ENCODE measurements at regions not wholly inside any gene's neighbourhood (a gene's known extent, or its start where the extent isn't known, plus 50 kb on each side); places are given as distances from the start of the nearest gene placed in this dataset.

DNA sequence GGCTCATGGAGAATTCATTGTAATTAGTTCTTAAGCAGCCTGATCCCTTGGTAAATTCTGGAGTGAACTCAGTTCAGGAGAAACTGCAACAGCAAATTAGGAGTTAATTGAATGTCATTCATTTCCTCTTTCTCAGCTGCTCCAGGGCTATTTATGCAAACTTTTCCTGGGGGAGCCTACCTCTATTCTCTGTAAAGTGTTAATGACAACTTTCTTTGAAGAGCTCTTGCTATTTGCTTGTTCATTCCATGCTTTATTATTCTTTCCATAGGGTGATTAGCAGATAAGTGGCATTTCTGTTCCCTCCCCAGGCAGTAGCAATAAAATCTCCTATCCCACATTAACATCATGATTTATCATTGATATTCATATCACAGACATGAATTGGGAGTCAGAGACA lies 267.6 kb upstream of the DDI1 start:
- TF ChIP-seq, protein P1, sequence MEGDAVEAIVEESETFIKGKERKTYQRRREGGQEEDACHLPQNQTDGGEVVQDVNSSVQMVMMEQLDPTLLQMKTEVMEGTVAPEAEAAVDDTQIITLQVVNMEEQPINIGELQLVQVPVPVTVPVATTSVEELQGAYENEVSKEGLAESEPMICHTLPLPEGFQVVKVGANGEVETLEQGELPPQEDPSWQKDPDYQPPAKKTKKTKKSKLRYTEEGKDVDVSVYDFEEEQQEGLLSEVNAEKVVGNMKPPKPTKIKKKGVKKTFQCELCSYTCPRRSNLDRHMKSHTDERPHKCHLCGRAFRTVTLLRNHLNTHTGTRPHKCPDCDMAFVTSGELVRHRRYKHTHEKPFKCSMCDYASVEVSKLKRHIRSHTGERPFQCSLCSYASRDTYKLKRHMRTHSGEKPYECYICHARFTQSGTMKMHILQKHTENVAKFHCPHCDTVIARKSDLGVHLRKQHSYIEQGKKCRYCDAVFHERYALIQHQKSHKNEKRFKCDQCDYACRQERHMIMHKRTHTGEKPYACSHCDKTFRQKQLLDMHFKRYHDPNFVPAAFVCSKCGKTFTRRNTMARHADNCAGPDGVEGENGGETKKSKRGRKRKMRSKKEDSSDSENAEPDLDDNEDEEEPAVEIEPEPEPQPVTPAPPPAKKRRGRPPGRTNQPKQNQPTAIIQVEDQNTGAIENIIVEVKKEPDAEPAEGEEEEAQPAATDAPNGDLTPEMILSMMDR (IDR thresholded peaks at IDR 0.05; ENCODE audit: insufficient read depth, low read length, poor library complexity, severe bottlenecking) = no peak
- DNase-seq (ENCODE audit: extremely low read depth, insufficient read length) = no peak
- H3K4me3 ChIP-seq (replicated peaks; ENCODE audit: low read depth, low read length) = no peak overlapping the region

DNA sequence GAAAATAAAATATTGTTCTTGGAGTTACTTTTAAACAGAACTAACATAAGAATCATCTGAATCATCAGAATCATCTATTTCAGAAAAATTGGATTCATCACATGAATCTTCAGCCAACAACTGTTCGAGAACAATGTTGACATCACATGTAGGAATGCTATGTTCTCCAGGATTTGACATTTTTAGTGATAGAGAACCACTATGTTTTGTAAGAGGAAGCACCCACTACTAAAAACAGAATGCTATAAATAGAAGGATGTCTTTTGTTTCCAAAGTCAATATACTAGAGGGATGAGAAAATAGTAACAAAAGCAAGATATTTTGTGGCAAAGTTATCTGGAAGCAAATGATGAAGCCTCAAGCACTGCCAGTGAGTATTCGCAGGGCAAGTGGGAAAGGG lies 263.4 kb upstream of the DDI1 start:
- DNase-seq (ENCODE audit: extremely low read depth, insufficient read length) = no peak
- H3K27me3 ChIP-seq (replicated peaks; ENCODE audit: control insufficient read depth, insufficient read depth, low read length) = no peaks in the 10 kb centered on the region
- TF ChIP-seq, protein P1 (IDR thresholded peaks at IDR 0.05; ENCODE audit: insufficient read depth, low read length, poor library complexity, severe bottlenecking) = no peak
- H3K36me3 ChIP-seq (ENCODE audit: control insufficient read depth, insufficient read depth, low read length) = no peaks in the 10 kb centered on the region
- H3K4me3 ChIP-seq (replicated peaks; ENCODE audit: low read depth, low read length) = no peak overlapping the region

More for the DNA sequence above, 267.6 kb upstream of the DDI1 start:
- H3K36me3 ChIP-seq (ENCODE audit: control insufficient read depth, insufficient read depth, low read length) = no peaks in the 10 kb centered on the region
- H3K27me3 ChIP-seq (replicated peaks; ENCODE audit: control insufficient read depth, insufficient read depth, low read length) = no peaks in the 10 kb centered on the region

DNA sequence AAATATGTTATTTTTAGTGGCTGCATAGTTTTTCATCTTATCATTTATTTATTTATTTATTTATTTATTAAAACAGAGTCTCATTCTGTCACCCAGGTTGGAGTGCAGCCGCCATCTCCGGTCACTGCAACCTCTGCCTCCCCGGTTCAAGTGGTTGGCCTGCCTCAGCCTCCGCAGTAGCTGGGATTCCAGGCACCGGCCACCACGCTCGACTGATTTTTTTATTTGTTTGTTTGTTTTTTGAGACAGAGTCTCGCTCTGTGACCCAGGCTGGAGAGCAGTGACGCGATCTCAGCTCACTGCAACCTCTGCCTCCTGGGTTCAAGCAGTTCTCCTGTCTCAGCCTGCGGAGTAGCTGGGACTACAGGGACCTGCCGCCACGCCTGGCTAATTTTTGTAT lies 262.9 kb upstream of the DDI1 start:
- Histone ChIP-seq H3K4me3 (replicated peaks; ENCODE audit: low read depth, low read length) (no peak overlapping the region), H3K36me3 (ENCODE audit: control insufficient read depth, insufficient read depth, low read length) (no peaks in the 10 kb centered on the region), H3K27me3 (replicated peaks; ENCODE audit: control insufficient read depth, insufficient read depth, low read length) (no peaks in the 10 kb centered on the region)
- no peak for DNase-seq (ENCODE audit: extremely low read depth, insufficient read length)
- TF ChIP-seq, protein P1 (IDR thresholded peaks at IDR 0.05; ENCODE audit: insufficient read depth, low read length, poor library complexity, severe bottlenecking) = no peak

DNA sequence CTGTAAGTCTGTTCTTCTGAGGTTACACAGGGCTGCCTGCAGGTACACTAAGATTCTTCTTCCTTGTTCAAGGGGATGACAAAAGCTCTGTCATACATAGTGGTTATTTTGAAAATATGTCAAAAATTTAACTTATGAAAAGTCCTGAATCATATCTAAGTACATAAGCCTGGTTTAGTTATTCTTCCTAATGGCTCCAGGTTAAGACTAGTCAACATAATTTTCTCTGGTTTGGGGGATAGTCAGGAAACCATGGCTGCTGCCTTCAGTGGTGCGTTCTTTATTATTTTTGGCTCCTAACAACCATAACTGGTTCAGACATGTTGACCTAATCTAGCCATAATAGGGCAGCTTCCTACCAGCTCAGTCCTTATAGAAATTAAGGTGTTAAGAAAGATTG lies 257.4 kb upstream of the DDI1 start:
- TF ChIP-seq, protein P1 (IDR thresholded peaks at IDR 0.05; ENCODE audit: insufficient read depth, low read length, poor library complexity, severe bottlenecking) = no peak
- Histone ChIP-seq H3K27me3 (replicated peaks; ENCODE audit: control insufficient read depth, insufficient read depth, low read length) (no peaks in the 10 kb centered on the region; the same call in none of the 2 replicates), H3K36me3 (ENCODE audit: control insufficient read depth, insufficient read depth, low read length) (no peaks in the 10 kb centered on the region), H3K4me3 (replicated peaks; ENCODE audit: low read depth, low read length) (no peak overlapping the region)
- no peak for DNase-seq (ENCODE audit: extremely low read depth, insufficient read length)

DNA sequence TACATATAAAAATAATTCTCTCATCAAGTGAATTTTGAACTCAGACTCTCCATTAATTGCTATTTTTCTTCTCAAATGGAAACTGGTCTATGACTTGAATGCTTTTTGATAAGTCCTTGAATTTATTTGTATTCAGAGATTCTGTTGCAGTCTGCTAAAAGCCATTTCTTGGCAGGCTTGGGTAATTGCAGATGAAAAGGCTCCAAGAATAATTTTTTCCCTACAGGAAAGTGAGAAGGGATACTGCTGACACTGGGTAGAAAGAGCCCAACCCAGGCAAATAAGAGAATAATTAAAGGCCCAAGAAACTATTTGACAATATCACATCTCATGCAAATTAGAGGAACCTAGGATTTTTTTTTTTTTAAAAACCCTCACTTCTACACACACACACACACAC lies 246.5 kb upstream of the DDI1 start:
- TF ChIP-seq, protein P1 (IDR thresholded peaks at IDR 0.05; ENCODE audit: insufficient read depth, low read length, poor library complexity, severe bottlenecking) = no peak
- no peak for DNase-seq (ENCODE audit: extremely low read depth, insufficient read length)
- no peaks in the 10 kb centered on the region for H3K27me3 ChIP-seq (replicated peaks; ENCODE audit: control insufficient read depth, insufficient read depth, low read length)
- H3K36me3 ChIP-seq (ENCODE audit: control insufficient read depth, insufficient read depth, low read length) = no peaks in the 10 kb centered on the region
- H3K4me3 ChIP-seq (replicated peaks; ENCODE audit: low read depth, low read length) = no peak overlapping the region

DNA sequence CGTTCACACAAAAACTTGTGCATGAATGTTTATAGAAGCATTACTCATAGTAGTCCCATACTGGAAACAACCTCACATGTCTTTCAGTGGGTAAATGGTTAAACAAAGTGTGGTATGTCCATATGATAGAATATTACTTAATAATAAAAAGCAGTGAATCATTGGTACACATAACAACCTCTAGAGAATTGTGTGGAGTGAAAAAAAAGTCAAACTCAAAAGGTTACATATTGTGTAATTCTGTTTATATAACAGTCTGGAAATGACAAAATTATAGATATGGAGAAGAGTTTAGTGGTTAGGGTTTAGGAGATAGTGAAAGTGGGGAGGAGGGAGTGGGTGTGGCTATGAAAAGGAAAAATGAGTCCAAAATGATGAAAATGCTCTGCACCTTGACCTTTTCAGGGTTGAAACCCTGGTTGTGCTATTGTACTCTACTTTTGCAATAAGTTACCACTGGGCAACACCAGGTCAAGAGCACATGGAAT lies 243.4 kb upstream of the DDI1 start:
- no peak for DNase-seq (ENCODE audit: extremely low read depth, insufficient read length)
- H3K36me3 ChIP-seq (ENCODE audit: control insufficient read depth, insufficient read depth, low read length) = no peaks in the 10 kb centered on the region
- no peaks in the 10 kb centered on the region; the same call in 1 of the 2 replicates for H3K27me3 ChIP-seq (replicated peaks; ENCODE audit: control insufficient read depth, insufficient read depth, low read length)
- H3K4me3 ChIP-seq (replicated peaks; ENCODE audit: low read depth, low read length) = no peak overlapping the region
- TF ChIP-seq, protein P1 (IDR thresholded peaks at IDR 0.05; ENCODE audit: insufficient read depth, low read length, poor library complexity, severe bottlenecking) = no peak
